ENCODE measurements at regions not wholly inside any gene's neighbourhood (a gene's known extent, or its start where the extent isn't known, plus 50 kb on each side); places are given as distances from the start of the nearest gene placed in this dataset.
"Not testable (repeated sequence)": the region's sequence is repeated elsewhere in the genome, so short reads cannot be mapped to it uniquely, and the experiment has no call there.

GRCh38 chr7:69190025-69190424 is 408.2 kb upstream of the AUTS2 start:
- no peak for DNase-seq (ENCODE audit: low spot score)

GRCh38 chr7:69190763-69191162 is 407.5 kb upstream of the AUTS2 start:
- no peak for DNase-seq (ENCODE audit: low spot score)

GRCh38 chr7:69192134-69192533 is 406.1 kb upstream of the AUTS2 start:
- DNase-seq (ENCODE audit: low spot score), result no peak

GRCh38 chr7:69193061-69193460 is 405.2 kb upstream of the AUTS2 start:
- no peak for DNase-seq (ENCODE audit: low spot score)

- no peak for DNase-seq (ENCODE audit: low spot score)
Observed at GRCh38 chr7:69196593-69196992, 401.7 kb upstream of the AUTS2 start.

- no peak for DNase-seq (ENCODE audit: low spot score)
Observed at GRCh38 chr7:69198250-69198649, 400.0 kb upstream of the AUTS2 start.

GRCh38 chr7:69199041-69199440 is 399.2 kb upstream of the AUTS2 start:
- DNase-seq (ENCODE audit: low spot score), result no peak

GRCh38 chr7:69199661-69200060 is 398.6 kb upstream of the AUTS2 start:
- no peak for DNase-seq (ENCODE audit: low spot score)

- DNase-seq (ENCODE audit: low spot score), result no peak
Observed at GRCh38 chr7:69203871-69204270, 394.4 kb upstream of the AUTS2 start.

GRCh38 chr7:69204943-69205342 is 393.3 kb upstream of the AUTS2 start:
- no peak for DNase-seq (ENCODE audit: low spot score)

- no peak for DNase-seq (ENCODE audit: low spot score)
Observed at GRCh38 chr7:69205581-69205980, 392.7 kb upstream of the AUTS2 start.

GRCh38 chr7:69208276-69208675 is 390.0 kb upstream of the AUTS2 start:
- no peak for DNase-seq (ENCODE audit: low spot score)

GRCh38 chr7:69208848-69209247 is 389.4 kb upstream of the AUTS2 start:
- DNase-seq (ENCODE audit: low spot score), result no peak

- DNase-seq (ENCODE audit: low spot score), result no peak
Observed at GRCh38 chr7:69211336-69211735, 386.9 kb upstream of the AUTS2 start.

GRCh38 chr7:69211739-69212138 is 386.5 kb upstream of the AUTS2 start:
- no peak for DNase-seq (ENCODE audit: low spot score)

- DNase-seq (ENCODE audit: low spot score), result no peak
Observed at GRCh38 chr7:69213878-69214277, 384.4 kb upstream of the AUTS2 start.

GRCh38 chr7:69215516-69215915 is 382.8 kb upstream of the AUTS2 start:
- DNase-seq (ENCODE audit: low spot score), result not testable (repeated sequence)

GRCh38 chr7:69217516-69218350 is 380.5 kb upstream of the AUTS2 start:
- no peak for DNase-seq (ENCODE audit: low spot score)

GRCh38 chr7:69218576-69218975 is 379.7 kb upstream of the AUTS2 start:
- no peak for DNase-seq (ENCODE audit: low spot score)

GRCh38 chr7:69219381-69219780 is 378.9 kb upstream of the AUTS2 start:
- no peak for DNase-seq (ENCODE audit: low spot score)

- DNase-seq (ENCODE audit: low spot score), result no peak
Observed at GRCh38 chr7:69225259-69225943, 372.9 kb upstream of the AUTS2 start.

- no peak for DNase-seq (ENCODE audit: low spot score)
Observed at GRCh38 chr7:69228212-69228811, 370.0 kb upstream of the AUTS2 start.

Data from hematopoietic multipotent progenitor cell treated with erythropoietin and hydrocortisone succinate and interleukin-3 and kit ligand, for 17 days (in vitro differentiated cells).